ENCODE measurements at regions not wholly inside any gene's neighbourhood (a gene's known extent, or its start where the extent isn't known, plus 50 kb on each side); places are given as distances from the start of the nearest gene placed in this dataset.

- H3K4me1 ChIP-seq (ENCODE audit: control insufficient read depth, low read depth, low read length), result no peaks in the 10 kb centered on the region
- H3K56ac ChIP-seq (ENCODE audit: low read length), result no peak overlapping the region
- H3K23ac ChIP-seq (ENCODE audit: low read length), result no peak overlapping the region
- no peaks in the 10 kb centered on the region for H3K79me2 ChIP-seq (ENCODE audit: control insufficient read depth, insufficient read depth, low read length)
- no peak overlapping the region for H4K5ac ChIP-seq (ENCODE audit: low read length)
- no peak overlapping the region for H2AK5ac ChIP-seq (ENCODE audit: low read length)
- H3K4me2 ChIP-seq (ENCODE audit: low read length), result no peak overlapping the region
- DNase-seq, result no peak
- H3K9ac ChIP-seq (ENCODE audit: low read length), result no peak overlapping the region
- H3K27me3 ChIP-seq (ENCODE audit: insufficient read depth, low read length, poor library complexity), result no peaks in the 10 kb centered on the region
- H3K27ac ChIP-seq (ENCODE audit: low read depth, low read length), result no peak overlapping the region
- no peak overlapping the region for H2BK120ac ChIP-seq (ENCODE audit: low read depth, low read length)
- no peak overlapping the region for H3K4ac ChIP-seq (ENCODE audit: low read depth, low read length)
- no peak overlapping the region for H4K8ac ChIP-seq (ENCODE audit: low read depth, low read length)
- no peaks in the 10 kb centered on the region for H3K36me3 ChIP-seq (ENCODE audit: control insufficient read depth, insufficient read depth, low read length)
- no peak overlapping the region for H2BK15ac ChIP-seq (replicated peaks; ENCODE audit: low read depth)
- no CpG with 5 or more reads among the region's 1 CpG for WGBS (ENCODE audit: extremely low coverage, insufficient coverage, low lambda C conversion rate)
- no peak overlapping the region for H3K18ac ChIP-seq (ENCODE audit: low read length)
- no peak overlapping the region for H3K4me3 ChIP-seq (ENCODE audit: low read length)
- no peaks in the 10 kb centered on the region for H3K79me1 ChIP-seq (ENCODE audit: low read length)
- H2BK5ac ChIP-seq (ENCODE audit: low read length), result no peak overlapping the region
These were observed 246.1 kb downstream of the NFKBIZ start for GRCh38 chr3:102095383-102095782.

GRCh38 chr3:102096066-102096465, 246.8 kb downstream of the NFKBIZ start:
- H3K56ac ChIP-seq (ENCODE audit: low read length), result no peak overlapping the region
- H4K8ac ChIP-seq (ENCODE audit: low read depth, low read length), result no peak overlapping the region
- no CpG with 5 or more reads among the region's 2 CpGs for WGBS (ENCODE audit: extremely low coverage, insufficient coverage, low lambda C conversion rate)
- DNase-seq, result no peak
- H2BK120ac ChIP-seq (ENCODE audit: low read depth, low read length), result no peak overlapping the region
- H3K27me3 ChIP-seq (ENCODE audit: insufficient read depth, low read length, poor library complexity), result no peaks in the 10 kb centered on the region
- no peaks in the 10 kb centered on the region for H3K4me1 ChIP-seq (ENCODE audit: control insufficient read depth, low read depth, low read length)
- no peak overlapping the region for H3K9ac ChIP-seq (ENCODE audit: low read length)
- H3K23ac ChIP-seq (ENCODE audit: low read length), result no peak overlapping the region
- no peaks in the 10 kb centered on the region for H3K79me2 ChIP-seq (ENCODE audit: control insufficient read depth, insufficient read depth, low read length)
- H3K4me2 ChIP-seq (ENCODE audit: low read length), result no peak overlapping the region
- no peak overlapping the region for H3K4ac ChIP-seq (ENCODE audit: low read depth, low read length)
- H3K18ac ChIP-seq (ENCODE audit: low read length), result no peak overlapping the region
- H2BK15ac ChIP-seq (replicated peaks; ENCODE audit: low read depth), result no peak overlapping the region
- no peak overlapping the region for H4K5ac ChIP-seq (ENCODE audit: low read length)
- H3K27ac ChIP-seq (ENCODE audit: low read depth, low read length), result no peak overlapping the region
- H2AK5ac ChIP-seq (ENCODE audit: low read length), result no peak overlapping the region
- no peak overlapping the region for H2BK5ac ChIP-seq (ENCODE audit: low read length)
- no peak overlapping the region for H3K4me3 ChIP-seq (ENCODE audit: low read length)
- H3K36me3 ChIP-seq (ENCODE audit: control insufficient read depth, insufficient read depth, low read length), result no peaks in the 10 kb centered on the region
- H3K79me1 ChIP-seq (ENCODE audit: low read length), result no peaks in the 10 kb centered on the region

GRCh38 chr3:102098130-102098885, 249.0 kb downstream of the NFKBIZ start:
- Histone ChIP-seq H3K4ac (ENCODE audit: low read depth, low read length) (no peak overlapping the region), H3K56ac (ENCODE audit: low read length) (no peak overlapping the region), H3K79me1 (ENCODE audit: low read length) (no peaks in the 10 kb centered on the region), H2BK5ac (ENCODE audit: low read length) (no peak overlapping the region), H3K18ac (ENCODE audit: low read length) (no peak overlapping the region), H3K27me3 (ENCODE audit: insufficient read depth, low read length, poor library complexity) (no peaks in the 10 kb centered on the region), H4K8ac (ENCODE audit: low read depth, low read length) (no peak overlapping the region), H3K23ac (ENCODE audit: low read length) (no peak overlapping the region), H3K9ac (ENCODE audit: low read length) (no peak overlapping the region), H3K27ac (ENCODE audit: low read depth, low read length) (no peak overlapping the region), H3K4me1 (ENCODE audit: control insufficient read depth, low read depth, low read length) (no peaks in the 10 kb centered on the region), H2AK5ac (ENCODE audit: low read length) (no peak overlapping the region), H4K5ac (ENCODE audit: low read length) (no peak overlapping the region), H2BK120ac (ENCODE audit: low read depth, low read length) (no peak overlapping the region), H2BK15ac (replicated peaks; ENCODE audit: low read depth) (no peak overlapping the region), H3K36me3 (ENCODE audit: control insufficient read depth, insufficient read depth, low read length) (no peaks in the 10 kb centered on the region), H3K4me3 (ENCODE audit: low read length) (no peak overlapping the region), H3K4me2 (ENCODE audit: low read length) (no peak overlapping the region), H3K79me2 (ENCODE audit: control insufficient read depth, insufficient read depth, low read length) (no peaks in the 10 kb centered on the region)
- no peak for DNase-seq
- WGBS (ENCODE audit: extremely low coverage, insufficient coverage, low lambda C conversion rate), result no CpG with 5 or more reads among the region's 3 CpGs

- no CpG with 5 or more reads among the region's 1 CpG for WGBS (ENCODE audit: extremely low coverage, insufficient coverage, low lambda C conversion rate)
- no peak overlapping the region for H2BK15ac ChIP-seq (replicated peaks; ENCODE audit: low read depth)
- no peak overlapping the region for H3K4ac ChIP-seq (ENCODE audit: low read depth, low read length)
- no peak overlapping the region for H3K9ac ChIP-seq (ENCODE audit: low read length)
- H3K79me1 ChIP-seq (ENCODE audit: low read length), result no peaks in the 10 kb centered on the region
- no peak overlapping the region for H2BK120ac ChIP-seq (ENCODE audit: low read depth, low read length)
- DNase-seq, result no peak
- H3K56ac ChIP-seq (ENCODE audit: low read length), result no peak overlapping the region
- no peaks in the 10 kb centered on the region for H3K4me1 ChIP-seq (ENCODE audit: control insufficient read depth, low read depth, low read length)
- no peak overlapping the region for H2BK5ac ChIP-seq (ENCODE audit: low read length)
- no peak overlapping the region for H3K23ac ChIP-seq (ENCODE audit: low read length)
- H3K27me3 ChIP-seq (ENCODE audit: insufficient read depth, low read length, poor library complexity), result no peaks in the 10 kb centered on the region
- no peak overlapping the region for H2AK5ac ChIP-seq (ENCODE audit: low read length)
- no peak overlapping the region for H4K5ac ChIP-seq (ENCODE audit: low read length)
- H3K27ac ChIP-seq (ENCODE audit: low read depth, low read length), result no peak overlapping the region
- H3K4me2 ChIP-seq (ENCODE audit: low read length), result no peak overlapping the region
- H3K18ac ChIP-seq (ENCODE audit: low read length), result no peak overlapping the region
- no peaks in the 10 kb centered on the region for H3K79me2 ChIP-seq (ENCODE audit: control insufficient read depth, insufficient read depth, low read length)
- H3K4me3 ChIP-seq (ENCODE audit: low read length), result no peak overlapping the region
- no peak overlapping the region for H4K8ac ChIP-seq (ENCODE audit: low read depth, low read length)
- H3K36me3 ChIP-seq (ENCODE audit: control insufficient read depth, insufficient read depth, low read length), result no peaks in the 10 kb centered on the region
These were observed 250.6 kb downstream of the NFKBIZ start for GRCh38 chr3:102099913-102100312.

DNA sequence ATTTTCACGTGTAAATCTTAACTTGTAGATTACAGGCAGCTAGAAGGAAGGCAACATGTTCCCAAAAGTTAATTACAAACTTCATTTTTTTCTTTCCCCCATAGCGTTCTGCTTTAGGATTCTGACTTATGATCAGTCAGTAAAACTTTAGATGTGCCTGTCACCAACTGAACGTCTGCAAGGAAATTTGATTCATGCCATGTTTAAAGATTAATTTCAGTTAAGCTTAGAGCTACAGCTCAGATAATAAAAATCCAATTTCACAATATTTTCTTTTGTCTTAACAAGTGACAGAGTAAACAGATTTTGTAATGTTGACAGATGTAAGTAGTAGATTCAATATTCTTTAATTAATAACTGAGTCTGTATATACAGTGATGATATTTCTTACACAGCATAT, 253.1 kb downstream of the NFKBIZ start:
- no peaks in the 10 kb centered on the region for H3K27me3 ChIP-seq (ENCODE audit: insufficient read depth, low read length, poor library complexity)
- no peaks in the 10 kb centered on the region for H3K4me1 ChIP-seq (ENCODE audit: control insufficient read depth, low read depth, low read length)
- no peak overlapping the region for H3K56ac ChIP-seq (ENCODE audit: low read length)
- H3K36me3 ChIP-seq (ENCODE audit: control insufficient read depth, insufficient read depth, low read length), result no peaks in the 10 kb centered on the region
- H3K4me2 ChIP-seq (ENCODE audit: low read length), result no peak overlapping the region
- no peak overlapping the region for H3K4me3 ChIP-seq (ENCODE audit: low read length)
- H3K79me1 ChIP-seq (ENCODE audit: low read length), result no peaks in the 10 kb centered on the region
- no peak overlapping the region for H2AK5ac ChIP-seq (ENCODE audit: low read length)
- H3K23ac ChIP-seq (ENCODE audit: low read length), result no peak overlapping the region
- no peak overlapping the region for H3K4ac ChIP-seq (ENCODE audit: low read depth, low read length)
- H4K8ac ChIP-seq (ENCODE audit: low read depth, low read length), result no peak overlapping the region
- H3K79me2 ChIP-seq (ENCODE audit: control insufficient read depth, insufficient read depth, low read length), result no peaks in the 10 kb centered on the region
- no peak overlapping the region for H2BK120ac ChIP-seq (ENCODE audit: low read depth, low read length)
- no peak overlapping the region for H2BK15ac ChIP-seq (replicated peaks; ENCODE audit: low read depth)
- no peak overlapping the region for H4K5ac ChIP-seq (ENCODE audit: low read length)
- no peak for DNase-seq
- no peak overlapping the region for H2BK5ac ChIP-seq (ENCODE audit: low read length)
- no peak overlapping the region for H3K18ac ChIP-seq (ENCODE audit: low read length)
- no peak overlapping the region for H3K9ac ChIP-seq (ENCODE audit: low read length)
- no CpG with 5 or more reads among the region's 3 CpGs for WGBS (ENCODE audit: extremely low coverage, insufficient coverage, low lambda C conversion rate)
- no peak overlapping the region for H3K27ac ChIP-seq (ENCODE audit: low read depth, low read length)

- no peaks in the 10 kb centered on the region for H3K27me3 ChIP-seq (ENCODE audit: insufficient read depth, low read length, poor library complexity)
- no peak overlapping the region for H3K18ac ChIP-seq (ENCODE audit: low read length)
- no peaks in the 10 kb centered on the region for H3K79me1 ChIP-seq (ENCODE audit: low read length)
- no peak overlapping the region for H2AK5ac ChIP-seq (ENCODE audit: low read length)
- H3K36me3 ChIP-seq (ENCODE audit: control insufficient read depth, insufficient read depth, low read length), result no peaks in the 10 kb centered on the region
- H3K4me1 ChIP-seq (ENCODE audit: control insufficient read depth, low read depth, low read length), result no peaks in the 10 kb centered on the region
- no peak overlapping the region for H3K56ac ChIP-seq (ENCODE audit: low read length)
- H4K8ac ChIP-seq (ENCODE audit: low read depth, low read length), result no peak overlapping the region
- H3K4ac ChIP-seq (ENCODE audit: low read depth, low read length), result no peak overlapping the region
- H3K27ac ChIP-seq (ENCODE audit: low read depth, low read length), result no peak overlapping the region
- DNase-seq, result no peak
- H3K23ac ChIP-seq (ENCODE audit: low read length), result no peak overlapping the region
- no peak overlapping the region for H2BK15ac ChIP-seq (replicated peaks; ENCODE audit: low read depth)
- H3K4me3 ChIP-seq (ENCODE audit: low read length), result no peak overlapping the region
- no peak overlapping the region for H3K9ac ChIP-seq (ENCODE audit: low read length)
- no peak overlapping the region for H4K5ac ChIP-seq (ENCODE audit: low read length)
- H2BK5ac ChIP-seq (ENCODE audit: low read length), result no peak overlapping the region
- H3K4me2 ChIP-seq (ENCODE audit: low read length), result no peak overlapping the region
- no CpG with 5 or more reads among the region's 2 CpGs for WGBS (ENCODE audit: extremely low coverage, insufficient coverage, low lambda C conversion rate)
- no peaks in the 10 kb centered on the region for H3K79me2 ChIP-seq (ENCODE audit: control insufficient read depth, insufficient read depth, low read length)
- H2BK120ac ChIP-seq (ENCODE audit: low read depth, low read length), result no peak overlapping the region
These were observed 254.7 kb downstream of the NFKBIZ start for GRCh38 chr3:102104033-102104432.
